GM08714 (cell line): ENCODE measurements at regions not wholly inside any gene's neighbourhood (a gene's known extent, or its start where the extent isn't known, plus 50 kb on each side); places are given as distances from the start of the nearest gene placed in this dataset.

Experiments
- H3K4me3 ChIP-seq: fragments of 200-500 bp; sonication (Bioruptor generic); 2 replicates; pipeline ENCODE4 v1.5.1; 2014; ENCODE audit warnings: mild to moderate bottlenecking, low read length, inconsistent platforms
- ZNF274 ChIP-seq: IDR thresholded peaks from 2 replicates; pipeline ENCODE4 v1.6.1; 2012; ENCODE audit warnings: mild to moderate bottlenecking, low read depth, low read length

- TF ChIP-seq ZNF274: no peak
- H3K4me3 ChIP-seq: no peak overlapping the region
Observed at GRCh38 chr16:73192232-73192894, 144.4 kb upstream of the ZFHX3 start.

GRCh38 chr16:73191660-73192046, 143.7 kb upstream of the ZFHX3 start:
- TF ChIP-seq ZNF274: no peak
- H3K4me3 ChIP-seq: no peak overlapping the region

GRCh38 chr16:73190688-73191659, 143.0 kb upstream of the ZFHX3 start:
- no peak overlapping the region for H3K4me3 ChIP-seq
- TF ChIP-seq ZNF274: no peak

DNA sequence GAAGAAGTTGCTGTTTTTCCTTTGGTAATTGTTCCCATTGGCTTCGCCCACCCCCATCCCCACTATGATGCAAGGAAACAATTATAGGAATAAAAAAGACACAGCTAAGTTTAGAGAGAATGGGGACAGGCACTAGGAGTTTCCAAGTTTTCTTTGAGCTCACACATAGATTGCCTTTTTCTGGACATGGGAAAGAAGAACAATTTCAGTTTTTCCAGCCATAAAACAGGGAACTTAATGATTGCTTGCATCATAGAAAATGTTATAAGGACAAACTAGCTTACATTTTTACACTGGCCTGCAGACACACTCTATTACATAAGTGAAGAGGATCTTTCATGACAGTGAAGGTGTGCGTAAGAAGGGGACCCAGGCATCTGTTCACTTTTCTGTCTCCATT, 142.3 kb upstream of the ZFHX3 start:
- no peak overlapping the region for H3K4me3 ChIP-seq
- TF ChIP-seq ZNF274: no peak

DNA sequence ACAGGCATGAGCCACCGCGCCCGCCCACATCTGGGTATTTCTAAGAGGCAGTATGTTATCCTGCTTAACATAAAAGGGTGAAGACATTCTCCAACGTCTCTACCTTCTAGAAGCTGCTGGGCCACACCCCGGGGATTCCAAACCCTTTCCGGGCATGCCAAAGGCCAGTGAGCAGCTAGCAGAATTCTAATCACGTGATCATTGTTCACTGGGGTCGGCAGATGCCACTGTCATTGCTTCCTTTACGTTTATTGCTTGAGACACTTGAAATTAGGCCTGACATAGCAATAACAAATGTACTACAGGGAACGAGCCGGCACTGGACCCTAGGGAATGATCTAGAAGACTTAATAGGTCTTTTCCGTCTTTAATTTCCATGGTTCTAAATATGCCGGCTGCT, 141.2 kb upstream of the ZFHX3 start:
- no peak overlapping the region for H3K4me3 ChIP-seq
- no peak for TF ChIP-seq ZNF274

- no peak for TF ChIP-seq ZNF274
- H3K4me3 ChIP-seq: no peak overlapping the region
Observed at GRCh38 chr16:73186752-73187601, 139.0 kb upstream of the ZFHX3 start.

DNA sequence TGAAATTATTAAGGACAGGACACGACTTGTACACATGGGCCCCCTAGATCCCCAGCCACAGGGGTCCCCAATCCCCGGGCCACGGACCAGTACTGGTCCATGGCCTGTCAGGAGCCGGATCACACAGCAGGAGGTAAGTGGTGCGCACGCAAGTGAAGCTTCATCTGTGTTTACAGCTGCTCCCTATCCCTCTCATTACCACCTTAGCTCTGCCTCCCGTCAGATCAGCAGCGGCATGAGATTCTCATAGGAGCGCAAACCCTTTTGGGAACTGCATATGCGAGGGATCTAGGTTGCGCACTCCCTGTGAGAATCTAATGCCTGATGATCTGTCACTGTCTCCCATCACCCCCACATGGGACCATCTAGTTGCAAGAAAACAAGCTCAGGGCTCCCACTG, 137.8 kb upstream of the ZFHX3 start:
- H3K4me3 ChIP-seq: no peak overlapping the region
- TF ChIP-seq ZNF274: no peak

DNA sequence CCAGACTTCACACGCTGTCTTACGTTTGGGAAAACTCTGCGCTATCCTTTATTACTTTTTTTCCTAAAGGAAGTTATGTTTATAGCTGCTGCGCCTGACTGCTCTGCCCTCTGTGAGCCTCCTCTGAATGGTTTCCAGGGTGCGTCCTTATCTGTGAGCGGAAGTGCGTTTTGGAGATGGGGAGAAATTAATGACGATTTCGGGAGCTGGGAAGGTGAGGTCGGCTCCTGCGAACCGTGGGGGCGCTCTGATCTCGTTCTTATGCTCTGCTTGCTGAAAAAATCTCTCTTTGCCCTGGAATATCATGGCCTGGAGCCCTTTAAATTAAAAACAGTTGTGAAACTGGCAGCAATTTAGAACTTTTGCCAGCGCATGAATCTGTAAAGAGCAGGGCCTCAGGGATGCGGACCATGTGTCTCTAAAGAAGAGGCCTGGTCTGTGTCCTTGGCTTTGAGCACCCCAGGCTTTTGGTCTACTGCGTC, 135.7 kb upstream of the ZFHX3 start:
- H3K4me3 ChIP-seq: no peak overlapping the region
- no peak for TF ChIP-seq ZNF274

DNA sequence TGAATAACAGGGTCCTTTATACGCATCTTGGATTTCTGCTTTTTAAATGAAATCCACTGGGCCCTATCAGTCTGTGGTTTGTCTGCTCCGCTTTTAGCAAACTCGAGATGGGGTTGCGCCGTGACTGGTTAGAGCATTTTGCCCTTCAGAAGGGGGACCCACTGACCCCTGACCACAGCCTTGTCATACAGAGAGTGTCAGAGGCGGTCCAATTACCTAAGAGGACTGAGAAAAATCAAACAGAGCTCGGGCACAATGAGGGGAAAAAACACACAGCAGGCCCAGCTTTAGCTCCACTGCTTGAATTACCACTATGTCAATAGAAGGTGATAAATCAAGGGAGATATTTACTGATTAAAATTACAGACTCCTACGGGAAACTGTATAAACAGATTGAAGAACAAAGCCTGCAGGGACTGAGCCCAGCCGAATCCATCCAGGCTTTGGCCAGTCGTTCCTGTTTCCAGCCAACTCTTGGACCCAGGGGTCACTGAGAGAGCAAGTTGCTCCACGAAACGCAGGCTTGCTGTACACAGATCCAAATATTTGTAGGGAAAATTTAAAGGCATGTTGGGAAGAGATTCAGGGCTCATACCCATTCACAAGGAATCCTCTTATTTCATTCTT, 131.9 kb upstream of the ZFHX3 start:
- H3K4me3 ChIP-seq: no peak overlapping the region
- TF ChIP-seq ZNF274: no peak

GRCh38 chr16:73177729-73178295, 129.9 kb upstream of the ZFHX3 start:
- no peak for TF ChIP-seq ZNF274

GRCh38 chr16:73176577-73177013, 128.7 kb upstream of the ZFHX3 start:
- no peak for TF ChIP-seq ZNF274
- no peak overlapping the region for H3K4me3 ChIP-seq

More at GRCh38 chr16:73177729-73178295, 129.9 kb upstream of the ZFHX3 start:
- H3K4me3 ChIP-seq: no peak overlapping the region

- TF ChIP-seq ZNF274: no peak
- no peak overlapping the region for H3K4me3 ChIP-seq
Observed at GRCh38 chr16:73172973-73173709, 125.2 kb upstream of the ZFHX3 start.
